Stimulated activated CD4-positive, alpha-beta T cell treated with anti-CD3 and anti-CD28 coated beads, TNF-alpha, amount 100 ng/mL, for 24 hours (primary cell): ENCODE measurements at regions not wholly inside any gene's neighbourhood (a gene's known extent, or its start where the extent isn't known, plus 50 kb on each side); places are given as distances from the start of the nearest gene placed in this dataset.

Experiments used
- DNase-seq, 3 experiments: peaks; one replicate each; pipeline ENCODE4 v3.0.0-alpha.2; 2020; ENCODE audit warnings: low read depth in 3 of 3

- no peak for DNase-seq
Observed at GRCh38 chr5:2011481-2012411, 129.0 kb upstream of the IRX4 start.

- DNase-seq: no peak
Observed at GRCh38 chr5:2010940-2011339, 128.2 kb upstream of the IRX4 start.

GRCh38 chr5:2009986-2010914 lies 127.5 kb upstream of the IRX4 start:
- DNase-seq: no peak

- DNase-seq: no peak
Observed at GRCh38 chr5:2008851-2009629, 126.3 kb upstream of the IRX4 start.

- DNase-seq: no peak
Observed at GRCh38 chr5:2007878-2008501, 125.3 kb upstream of the IRX4 start.

GRCh38 chr5:2007496-2007877 lies 124.8 kb upstream of the IRX4 start:
- no peak for DNase-seq

GRCh38 chr5:2006971-2007291 lies 124.2 kb upstream of the IRX4 start:
- no peak for DNase-seq

GRCh38 chr5:2006193-2006970 lies 123.7 kb upstream of the IRX4 start:
- no peak for DNase-seq

GRCh38 chr5:2005101-2006041 lies 122.6 kb upstream of the IRX4 start:
- no peak for DNase-seq

- DNase-seq: no peak
Observed at GRCh38 chr5:2003690-2004365, 121.1 kb upstream of the IRX4 start.

- no peak for DNase-seq
Observed at GRCh38 chr5:2003206-2003605, 120.5 kb upstream of the IRX4 start.

- DNase-seq: no peak
Observed at GRCh38 chr5:2001300-2001699, 118.6 kb upstream of the IRX4 start.

- no peak for DNase-seq
Observed at GRCh38 chr5:2000591-2000990, 117.9 kb upstream of the IRX4 start.

GRCh38 chr5:1999794-2000193 lies 117.1 kb upstream of the IRX4 start:
- DNase-seq: no peak

GRCh38 chr5:1998716-1999317 lies 116.1 kb upstream of the IRX4 start:
- DNase-seq: no peak

GRCh38 chr5:1998348-1998669 lies 115.6 kb upstream of the IRX4 start:
- DNase-seq: no peak

- DNase-seq: no peak
Observed at GRCh38 chr5:1997640-1998347, 115.1 kb upstream of the IRX4 start.

- no peak for DNase-seq
Observed at GRCh38 chr5:1995491-1995890, 112.8 kb upstream of the IRX4 start.
